Fibroblast of skin of scalp (primary cell): ENCODE measurements at regions not wholly inside any gene's neighbourhood (a gene's known extent, or its start where the extent isn't known, plus 50 kb on each side); places are given as distances from the start of the nearest gene placed in this dataset.
"Not testable (repeated sequence)": the region's sequence is repeated elsewhere in the genome, so short reads cannot be mapped to it uniquely, and the experiment has no call there.

Experiments used
- DNase-seq: peaks from one replicate; pipeline ENCODE4 v3.0.0-alpha.2; 2013

- no peak for DNase-seq
Measured at GRCh38 chr17:53321651-53322050, 501.1 kb upstream of the KIF2B start.

GRCh38 chr17:53319947-53320346, 502.8 kb upstream of the KIF2B start:
- no peak for DNase-seq

GRCh38 chr17:53316988-53317387, 505.7 kb upstream of the KIF2B start:
- no peak for DNase-seq

- DNase-seq = no peak
Measured at GRCh38 chr17:53316073-53316472, 506.7 kb upstream of the KIF2B start.

GRCh38 chr17:53314521-53314920, 508.2 kb upstream of the KIF2B start:
- no peak for DNase-seq

GRCh38 chr17:53313746-53314145, 509.0 kb upstream of the KIF2B start:
- peak; percentile 18 for DNase-seq

- DNase-seq = no peak
Measured at GRCh38 chr17:53278466-53278865, 544.3 kb upstream of the KIF2B start.

- no peak for DNase-seq
Measured at GRCh38 chr17:53273126-53273525, 549.6 kb upstream of the KIF2B start.

- DNase-seq = no peak
Measured at GRCh38 chr17:53270936-53271335, 551.8 kb upstream of the KIF2B start.

- DNase-seq = no peak
Measured at GRCh38 chr17:53264730-53265129, 558.0 kb upstream of the KIF2B start.

- no peak for DNase-seq
Measured at GRCh38 chr17:53253956-53254597, 568.6 kb upstream of the KIF2B start.

- no peak for DNase-seq
Measured at GRCh38 chr17:53249036-53249435, 573.7 kb upstream of the KIF2B start.

- no peak for DNase-seq
Measured at GRCh38 chr17:53234138-53234537, 588.6 kb upstream of the KIF2B start.

- no peak for DNase-seq
Measured at GRCh38 chr17:53227514-53227913, 595.2 kb upstream of the KIF2B start.

GRCh38 chr17:53227111-53227510, 595.6 kb upstream of the KIF2B start:
- no peak for DNase-seq

GRCh38 chr17:53219821-53220220, 602.9 kb upstream of the KIF2B start:
- DNase-seq = no peak

- DNase-seq = no peak
Measured at GRCh38 chr17:53218723-53219122, 604.0 kb upstream of the KIF2B start.

GRCh38 chr17:53217311-53217710, 605.4 kb upstream of the KIF2B start:
- no peak for DNase-seq

- DNase-seq = not testable (repeated sequence)
Measured at GRCh38 chr17:53208935-53209334, 613.8 kb upstream of the KIF2B start.

- DNase-seq = no peak
Measured at GRCh38 chr17:53193044-53193443, 629.7 kb upstream of the KIF2B start.

- no peak for DNase-seq
Measured at GRCh38 chr17:53191878-53192277, 630.8 kb upstream of the KIF2B start.

GRCh38 chr17:53186001-53186400, 636.7 kb upstream of the KIF2B start:
- DNase-seq = no peak

GRCh38 chr17:53176629-53177028, 646.1 kb upstream of the KIF2B start:
- no peak for DNase-seq

- DNase-seq = no peak
Measured at GRCh38 chr17:53168413-53168812, 654.3 kb upstream of the KIF2B start.

GRCh38 chr17:53166731-53167130, 656.0 kb upstream of the KIF2B start:
- DNase-seq = no peak
